Stimulated activated CD4-positive, alpha-beta T cell treated with anti-CD3 and anti-CD28 coated beads, Interleukin-15, amount 100 ng/mL, for 48 hours (primary cell): ENCODE measurements at regions not wholly inside any gene's neighbourhood (a gene's known extent, or its start where the extent isn't known, plus 50 kb on each side); places are given as distances from the start of the nearest gene placed in this dataset.
"Not testable (repeated sequence)": the region's sequence is repeated elsewhere in the genome, so short reads cannot be mapped to it uniquely, and the experiment has no call there.

Experiments used
- DNase-seq, 2 donors: peaks; one replicate each; pipeline ENCODE4 v3.0.0-alpha.2; 2020; ENCODE audit warnings: low read depth in 2 of 2

- DNase-seq = no peak
These were observed 365.6 kb downstream of the BCL11B start for GRCh38 chr14:98906123-98906995.

- DNase-seq = no peak
These were observed 364.7 kb downstream of the BCL11B start for GRCh38 chr14:98907271-98907670.

- DNase-seq = no peak
These were observed 363.9 kb downstream of the BCL11B start for GRCh38 chr14:98908050-98908449.

- DNase-seq = no peak
These were observed 362.6 kb downstream of the BCL11B start for GRCh38 chr14:98909251-98909944.

GRCh38 chr14:98910061-98910460 is 361.9 kb downstream of the BCL11B start:
- DNase-seq = no peak

GRCh38 chr14:98912655-98913054 is 359.3 kb downstream of the BCL11B start:
- DNase-seq = no peak

GRCh38 chr14:98913967-98914650 is 357.9 kb downstream of the BCL11B start:
- no peak for DNase-seq

- DNase-seq = no peak
These were observed 357.1 kb downstream of the BCL11B start for GRCh38 chr14:98914942-98915341.

GRCh38 chr14:98915625-98916024 is 356.4 kb downstream of the BCL11B start:
- DNase-seq = no peak

- DNase-seq = no peak
These were observed 356.0 kb downstream of the BCL11B start for GRCh38 chr14:98916036-98916435.

- DNase-seq = no peak
These were observed 355.5 kb downstream of the BCL11B start for GRCh38 chr14:98916476-98916875.

GRCh38 chr14:98919434-98919833 is 352.6 kb downstream of the BCL11B start:
- no peak for DNase-seq

GRCh38 chr14:98921306-98921705 is 350.7 kb downstream of the BCL11B start:
- DNase-seq = not testable (repeated sequence)

- DNase-seq = no peak
These were observed 348.4 kb downstream of the BCL11B start for GRCh38 chr14:98923596-98923995.

GRCh38 chr14:98924046-98924445 is 348.0 kb downstream of the BCL11B start:
- no peak for DNase-seq

- DNase-seq = no peak
These were observed 346.5 kb downstream of the BCL11B start for GRCh38 chr14:98925354-98926040.

- DNase-seq = peak in 1 of 2 donors; percentile 9
These were observed 345.9 kb downstream of the BCL11B start for GRCh38 chr14:98926146-98926545.

- DNase-seq = no peak
These were observed 345.2 kb downstream of the BCL11B start for GRCh38 chr14:98926801-98927200.

- no peak for DNase-seq
These were observed 344.0 kb downstream of the BCL11B start for GRCh38 chr14:98927986-98928385.

- no peak for DNase-seq
These were observed 343.6 kb downstream of the BCL11B start for GRCh38 chr14:98928418-98928817.

- DNase-seq = no peak
These were observed 340.9 kb downstream of the BCL11B start for GRCh38 chr14:98931126-98931525.

- DNase-seq = peak; percentile 28 to 46
These were observed 340.1 kb downstream of the BCL11B start for GRCh38 chr14:98931911-98932310.
